ENCODE measurements at regions not wholly inside any gene's neighbourhood (a gene's known extent, or its start where the extent isn't known, plus 50 kb on each side); places are given as distances from the start of the nearest gene placed in this dataset.

- DNase-seq, result no peak
Observed at GRCh38 chr5:29794141-29794787, 1399.2 kb upstream of the CDH6 start.

GRCh38 chr5:29790281-29790680 lies 1403.2 kb upstream of the CDH6 start:
- DNase-seq, result no peak

GRCh38 chr5:29780401-29780800 lies 1413.1 kb upstream of the CDH6 start:
- no peak for DNase-seq

GRCh38 chr5:29779141-29779540 lies 1414.3 kb upstream of the CDH6 start:
- no peak for DNase-seq

GRCh38 chr5:29777373-29777772 lies 1416.1 kb upstream of the CDH6 start:
- DNase-seq, result no peak

- no peak for DNase-seq
Observed at GRCh38 chr5:29770936-29771335, 1422.5 kb upstream of the CDH6 start.

GRCh38 chr5:29769474-29769873 lies 1424.0 kb upstream of the CDH6 start:
- DNase-seq, result no peak

- DNase-seq, result no peak
Observed at GRCh38 chr5:29758986-29759421, 1434.5 kb upstream of the CDH6 start.

GRCh38 chr5:29750453-29750852 lies 1443.0 kb upstream of the CDH6 start:
- no peak for DNase-seq

GRCh38 chr5:29744618-29745017 lies 1448.9 kb upstream of the CDH6 start:
- no peak for DNase-seq

GRCh38 chr5:29720954-29721353 lies 1472.5 kb upstream of the CDH6 start:
- DNase-seq, result no peak

- DNase-seq, result no peak
Observed at GRCh38 chr5:29719171-29719570, 1474.3 kb upstream of the CDH6 start.

- no peak for DNase-seq
Observed at GRCh38 chr5:29715167-29715566, 1478.3 kb upstream of the CDH6 start.

GRCh38 chr5:29702875-29703274 lies 1490.6 kb upstream of the CDH6 start:
- DNase-seq, result no peak

GRCh38 chr5:29701600-29701999 lies 1491.9 kb upstream of the CDH6 start:
- no peak for DNase-seq

GRCh38 chr5:29697785-29698414 lies 1495.6 kb upstream of the CDH6 start:
- no peak for DNase-seq

- DNase-seq, result no peak
Observed at GRCh38 chr5:29697278-29697677, 1496.2 kb upstream of the CDH6 start.

GRCh38 chr5:29672678-29673077 lies 1520.8 kb upstream of the CDH6 start:
- no peak for DNase-seq

GRCh38 chr5:29662876-29663275 lies 1530.6 kb upstream of the CDH6 start:
- DNase-seq, result no peak

- DNase-seq, result no peak
Observed at GRCh38 chr5:29654954-29655353, 1538.5 kb upstream of the CDH6 start.

- DNase-seq, result no peak
Observed at GRCh38 chr5:29649321-29649720, 1544.2 kb upstream of the CDH6 start.

GRCh38 chr5:29642601-29643000 lies 1550.9 kb upstream of the CDH6 start:
- no peak for DNase-seq

GRCh38 chr5:29614206-29614605 lies 1579.3 kb upstream of the CDH6 start:
- no peak for DNase-seq

GRCh38 chr5:29588236-29588635 lies 1605.2 kb upstream of the CDH6 start:
- DNase-seq, result no peak

- no peak for DNase-seq
Observed at GRCh38 chr5:29587832-29588231, 1605.7 kb upstream of the CDH6 start.
